Activated T-cell treated with anti-CD3 and anti-CD28 coated beads for 4 hours (primary cell): ENCODE measurements at regions not wholly inside any gene's neighbourhood (a gene's known extent, or its start where the extent isn't known, plus 50 kb on each side); places are given as distances from the start of the nearest gene placed in this dataset.
A peak's percentile ranks its signal among the peaks of the same experiment; 100 is the strongest.

Source experiments
- DNase-seq: peaks from one replicate; pipeline ENCODE4 v3.0.0-alpha.2; 2020

DNA sequence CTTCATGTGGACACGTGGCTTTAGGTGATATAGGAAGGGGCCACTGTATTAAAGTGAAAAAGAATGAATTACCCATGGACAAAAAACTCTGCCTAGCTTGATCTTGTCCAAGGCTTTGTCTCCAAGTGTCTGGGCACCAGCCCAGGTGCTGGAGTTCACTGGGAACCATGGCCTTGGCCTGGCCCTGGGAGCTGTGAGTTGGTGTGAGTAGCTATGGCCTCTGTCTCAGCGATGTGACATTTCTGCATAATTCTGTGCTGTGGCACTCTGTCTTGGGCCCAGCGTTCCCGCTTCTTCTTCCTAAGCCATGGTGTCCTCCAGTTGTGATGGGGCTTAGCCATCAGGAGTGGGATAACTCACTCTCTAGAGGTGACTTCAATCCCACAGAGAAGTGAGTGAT is 119.0 kb upstream of the PPP2R2D start:
- no peak for DNase-seq

DNA sequence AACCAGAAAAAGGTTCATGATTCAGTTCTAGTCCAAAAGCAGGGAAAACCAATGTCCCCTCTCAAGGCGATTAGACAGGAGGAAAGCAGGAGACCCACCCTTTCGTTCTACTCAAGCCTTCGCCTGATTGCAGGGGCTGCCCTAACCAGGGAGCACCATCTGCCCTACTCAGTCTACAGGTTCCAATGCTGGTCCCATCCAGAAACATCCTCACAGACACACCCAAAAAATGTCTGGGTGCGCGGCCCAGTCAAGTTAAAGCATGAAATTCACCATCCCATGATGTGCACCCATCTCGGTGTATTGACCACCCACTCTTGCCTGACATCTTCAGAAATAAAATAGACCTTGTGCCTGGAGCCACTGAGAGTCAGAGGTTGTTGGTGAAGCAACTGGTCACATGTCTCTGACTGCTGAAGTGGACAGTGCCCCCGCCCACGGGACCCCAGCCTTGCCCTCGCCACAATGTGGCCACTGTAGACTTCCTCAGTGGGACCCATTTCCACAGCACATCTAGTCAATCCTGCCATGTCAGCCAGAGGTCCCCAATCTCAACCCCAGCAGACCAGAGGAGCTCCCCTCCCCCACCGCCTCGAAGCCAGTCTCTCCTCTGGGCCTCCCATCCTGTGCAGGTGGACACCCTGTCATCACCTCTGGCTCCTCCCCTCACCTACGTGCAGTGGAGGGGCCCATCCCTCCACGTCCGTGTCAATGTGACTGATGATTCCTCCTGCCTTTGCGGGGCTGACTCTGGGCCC is 116.3 kb upstream of the PPP2R2D start:
- DNase-seq = no peak

DNA sequence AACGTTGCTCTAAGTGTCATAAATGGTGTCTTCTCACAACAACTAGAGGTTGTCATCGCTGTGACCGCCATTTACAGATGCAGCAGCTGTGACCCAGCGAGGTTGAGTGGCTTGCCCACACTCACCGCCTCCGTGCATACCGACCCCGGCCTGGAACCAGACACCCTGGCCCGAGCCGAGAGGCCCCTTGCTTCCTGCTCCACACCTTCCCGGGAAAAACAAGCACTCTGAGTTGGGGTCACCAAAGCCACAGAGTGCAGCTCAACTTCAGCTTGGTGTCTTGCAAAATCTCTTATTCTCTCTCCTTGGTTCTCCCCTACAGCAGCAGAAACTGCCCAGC is 115.7 kb upstream of the PPP2R2D start:
- no peak for DNase-seq

GRCh38 chr10:131786756-131787605 is 113.8 kb upstream of the PPP2R2D start:
- DNase-seq = peak; percentile 17

- DNase-seq = no peak
These were observed 112.8 kb upstream of the PPP2R2D start for GRCh38 chr10:131787961-131788360.

- DNase-seq = no peak
These were observed 112.4 kb upstream of the PPP2R2D start for GRCh38 chr10:131788386-131788785.

- no peak for DNase-seq
These were observed 111.3 kb upstream of the PPP2R2D start for GRCh38 chr10:131789516-131789915.

DNA sequence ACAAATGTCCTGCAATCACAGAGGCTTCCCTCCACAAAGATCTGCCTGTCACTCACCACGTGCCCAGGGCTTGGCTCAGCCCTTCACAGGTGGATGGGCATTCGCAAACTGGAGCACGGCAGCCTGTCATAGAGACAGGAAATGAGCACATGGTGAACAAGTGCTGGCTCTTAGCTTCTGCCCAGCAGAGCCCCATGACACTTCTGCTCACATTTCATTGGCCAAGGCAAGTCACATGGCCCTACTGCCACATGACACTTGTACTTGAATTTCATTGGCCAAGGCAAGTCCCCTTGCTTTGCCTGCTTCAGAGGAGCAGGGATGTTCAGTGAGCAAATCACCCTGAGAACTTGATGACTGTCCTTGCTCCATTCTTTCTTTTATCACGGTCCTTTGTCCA is 110.8 kb upstream of the PPP2R2D start:
- DNase-seq = no peak

- no peak for DNase-seq
These were observed 108.7 kb upstream of the PPP2R2D start for GRCh38 chr10:131792011-131792651.

DNA sequence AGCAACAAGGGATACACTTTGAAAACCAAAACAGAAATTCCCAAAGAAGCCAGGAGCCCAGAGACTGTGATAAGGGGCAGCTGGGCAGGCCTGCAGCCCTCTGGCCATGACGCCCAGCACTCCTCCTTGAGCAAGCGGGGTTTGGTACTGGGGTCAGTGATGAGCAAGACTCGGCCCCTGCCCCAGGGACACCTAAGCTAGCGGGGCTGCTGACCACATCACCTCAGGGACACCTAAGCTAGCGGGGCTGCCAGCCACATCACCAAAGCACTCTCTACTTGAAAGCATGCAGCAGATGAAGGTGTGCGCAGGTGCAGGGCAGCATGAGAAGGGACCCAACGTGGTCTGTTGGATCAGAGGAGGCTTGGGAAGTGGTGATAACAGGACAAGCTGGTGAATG is 108.0 kb upstream of the PPP2R2D start:
- DNase-seq = no peak

- DNase-seq = no peak
These were observed 105.0 kb upstream of the PPP2R2D start for GRCh38 chr10:131795761-131796160.

- no peak for DNase-seq
These were observed 103.2 kb upstream of the PPP2R2D start for GRCh38 chr10:131797626-131798025.

DNA sequence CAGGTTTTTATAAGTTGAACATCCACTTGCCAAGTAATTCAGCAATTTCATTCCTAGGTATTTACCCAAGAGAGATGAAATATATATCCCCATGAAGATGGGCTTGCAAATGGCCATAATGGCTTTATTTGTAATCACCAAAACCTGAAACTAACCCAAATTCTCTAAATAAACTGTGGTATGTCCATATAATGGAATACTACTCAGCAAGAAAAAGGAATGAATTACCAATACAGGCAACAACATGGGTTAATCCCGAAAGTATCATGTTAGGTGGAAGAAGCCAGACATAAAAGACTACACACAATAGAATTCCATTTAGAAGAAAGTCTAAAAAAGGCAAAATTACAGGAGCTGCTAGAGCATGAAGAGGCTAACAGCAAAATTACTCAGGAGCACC is 101.4 kb upstream of the PPP2R2D start:
- no peak for DNase-seq

- no peak for DNase-seq
These were observed 98.5 kb upstream of the PPP2R2D start for GRCh38 chr10:131802156-131802915.

DNA sequence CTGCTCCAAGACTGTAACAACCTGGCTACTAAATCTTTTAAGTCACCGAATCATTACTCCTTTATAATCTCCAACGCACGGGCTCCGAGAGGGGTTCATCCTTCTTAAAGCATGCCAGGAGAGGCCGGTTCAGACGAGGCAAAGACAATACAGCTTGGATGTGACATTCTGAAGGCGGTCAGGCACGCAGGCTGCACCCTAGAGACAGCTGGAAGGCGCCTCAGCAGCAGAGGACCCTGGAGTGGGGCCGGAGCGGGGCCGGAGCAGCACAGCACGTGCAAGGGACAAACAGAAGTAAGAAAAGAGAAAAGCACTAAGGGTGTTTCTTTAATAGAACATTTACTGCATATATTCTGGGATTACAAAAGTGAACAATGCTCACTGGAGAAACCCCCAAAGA is 97.8 kb upstream of the PPP2R2D start:
- DNase-seq = no peak

GRCh38 chr10:131803860-131804425 is 96.9 kb upstream of the PPP2R2D start:
- DNase-seq = no peak

DNA sequence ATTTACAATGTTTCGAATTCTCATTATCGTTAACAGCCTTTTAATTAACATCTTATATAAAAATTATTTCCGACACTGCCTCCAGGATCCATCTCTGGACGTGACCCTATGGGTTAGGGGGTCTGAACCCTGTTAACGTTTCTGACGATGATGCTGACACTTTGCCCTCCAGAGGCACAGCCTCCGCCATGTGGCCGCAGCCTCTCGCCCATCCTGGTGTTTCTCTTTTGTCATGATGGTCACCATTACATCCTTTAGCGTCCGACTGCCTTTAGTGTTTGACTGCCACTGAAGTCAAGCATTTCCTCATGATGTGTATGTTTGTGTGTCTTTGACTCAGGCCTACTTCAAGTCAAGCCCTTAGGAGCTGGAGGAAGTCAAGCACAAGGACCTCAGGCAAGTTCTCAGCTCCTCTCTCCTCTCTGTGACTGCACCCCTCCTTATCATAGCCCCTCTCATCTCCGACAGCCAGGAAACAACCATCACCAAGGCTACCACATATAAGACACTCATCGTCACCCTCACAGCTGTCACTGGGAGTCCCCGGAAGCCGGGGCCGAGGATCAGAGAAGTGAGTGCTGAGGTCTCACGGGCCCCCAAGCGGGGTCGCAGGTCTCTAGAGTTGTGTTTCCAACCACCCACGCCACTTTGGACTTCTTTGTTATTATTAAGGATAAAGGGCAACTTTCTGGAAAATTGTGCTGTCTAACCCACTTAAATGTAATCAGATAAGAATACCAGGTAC is 96.1 kb upstream of the PPP2R2D start:
- no peak for DNase-seq

DNA sequence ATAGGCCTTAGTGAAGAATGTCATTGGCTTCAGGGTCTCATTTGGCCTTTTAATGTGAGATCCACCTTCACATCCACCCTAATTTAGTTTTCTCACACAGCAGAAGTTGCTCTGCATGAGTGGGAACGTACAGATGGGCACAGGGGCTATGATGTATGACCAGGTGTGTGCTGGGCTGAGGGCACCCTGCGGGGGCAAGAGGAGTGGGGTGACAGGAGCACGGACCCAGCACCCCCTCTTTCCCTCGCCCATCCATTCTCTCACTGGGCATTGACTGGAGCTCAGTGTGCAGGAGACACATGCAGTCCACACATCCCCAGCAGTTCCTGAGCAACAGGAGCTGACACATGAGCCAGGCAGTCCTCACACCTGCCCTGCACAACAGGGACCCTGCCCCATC is 95.1 kb upstream of the PPP2R2D start:
- DNase-seq = no peak

- DNase-seq = no peak
These were observed 94.7 kb upstream of the PPP2R2D start for GRCh38 chr10:131806146-131806545.

GRCh38 chr10:131806646-131807317 is 94.0 kb upstream of the PPP2R2D start:
- DNase-seq = no peak

GRCh38 chr10:131808370-131808930 is 92.4 kb upstream of the PPP2R2D start:
- DNase-seq = no peak
